Keratinocyte (primary cell): ENCODE measurements at regions not wholly inside any gene's neighbourhood (a gene's known extent, or its start where the extent isn't known, plus 50 kb on each side); places are given as distances from the start of the nearest gene placed in this dataset.

Experiments used
- DNase-seq: peaks from one replicate; pipeline ENCODE4 v3.0.0-alpha.2; 2011; ENCODE audit warnings: low read depth, missing footprints, low spot score
- FAIRE-seq: peaks from 2 replicates; lab custom pipeline; 2011; peaks lifted over from hg19 to GRCh38; lab: Jason Lieb, UNC
- H2AFZ ChIP-seq: 2 replicates; pipeline ENCODE4 v1.6.0; 2012; ENCODE audit warnings: low read length, control low read depth, inconsistent platforms; ENCODE audit not compliant: control insufficient read depth
- H3K27ac ChIP-seq: 2 replicates; pipeline ENCODE4 v1.5.1; 2011; ENCODE audit warnings: low read length; ENCODE audit not compliant: control insufficient read depth, insufficient read depth
- H3K27me3 ChIP-seq: 3 replicates; pipeline ENCODE4 v1.6.0; 2011; ENCODE audit warnings: low read length; ENCODE audit not compliant: control insufficient read depth, insufficient read depth; ENCODE audit errors: extremely low read depth
- H3K36me3 ChIP-seq, 2 experiments: 2 replicates in 1 of 2; 3 replicates in 1 of 2; pipeline ENCODE4 v1.5.1; 2011; ENCODE audit warnings: low read length in 2 of 2, mild to moderate bottlenecking in 1 of 2; ENCODE audit not compliant: control insufficient read depth in 2 of 2, insufficient read depth in 2 of 2; ENCODE audit errors: extremely low read depth in 1 of 2
- H3K4me1 ChIP-seq: 3 replicates; pipeline ENCODE4 v1.5.1; 2011; ENCODE audit warnings: low read length; ENCODE audit not compliant: control insufficient read depth, insufficient read depth; ENCODE audit errors: extremely low read depth
- H3K4me2 ChIP-seq: 3 replicates; pipeline ENCODE4 v1.6.0; 2011; ENCODE audit warnings: low read depth, low read length; ENCODE audit not compliant: control insufficient read depth, insufficient read depth; ENCODE audit errors: extremely low read depth
- H3K4me3 ChIP-seq, 3 experiments: fragments of 200-600 bp in 1 of 3; sonication (generic) in 1 of 3; 2 replicates in 2 of 3; 3 replicates in 1 of 3; pipeline ENCODE4 v1.5.1; 2011 to 2016; ENCODE audit warnings: low read length in 3 of 3, mild to moderate bottlenecking in 3 of 3, control low read depth in 2 of 3, inconsistent platforms in 1 of 3, low read depth in 1 of 3, mixed read lengths in 1 of 3, mixed run types in 1 of 3, moderate library complexity in 1 of 3; ENCODE audit not compliant: control insufficient read depth in 2 of 3, insufficient read depth in 2 of 3; ENCODE audit errors: extremely low read depth in 1 of 3
- H3K79me2 ChIP-seq: 2 replicates; pipeline ENCODE4 v1.6.0; 2012; ENCODE audit warnings: low read length; ENCODE audit not compliant: control insufficient read depth, insufficient read depth
- H3K9ac ChIP-seq: 3 replicates; pipeline ENCODE4 v1.6.0; 2011; ENCODE audit warnings: low read length; ENCODE audit not compliant: control insufficient read depth, insufficient read depth; ENCODE audit errors: extremely low read depth
- H3K9me1 ChIP-seq: 3 replicates; pipeline ENCODE4 v1.6.0; 2011; ENCODE audit warnings: low read length; ENCODE audit not compliant: control insufficient read depth, insufficient read depth; ENCODE audit errors: extremely low read depth
- H3K9me3 ChIP-seq: 2 replicates; pipeline ENCODE4 v1.5.1; 2012; ENCODE audit warnings: low read depth, low read length; ENCODE audit not compliant: control insufficient read depth
- H4K20me1 ChIP-seq: 3 replicates; pipeline ENCODE4 v1.6.0; 2011; ENCODE audit warnings: low read length; ENCODE audit not compliant: control insufficient read depth, insufficient read depth; ENCODE audit errors: extremely low read depth
- CTCF ChIP-seq, 3 experiments: IDR thresholded peaks in 1 of 3; conservative IDR thresholded peaks in 1 of 3; optimal IDR thresholded peaks in 1 of 3; 2 replicates in 2 of 3; 3 replicates in 1 of 3; pipeline versions ENCODE3 to v1.5.1; 2011; ENCODE audit warnings: low read length in 3 of 3, mild to moderate bottlenecking in 3 of 3, moderate library complexity in 2 of 3, control low read depth in 1 of 3, inconsistent platforms in 1 of 3; ENCODE audit not compliant: insufficient read depth in 2 of 3; ENCODE audit errors: extremely low read depth in 1 of 3
- EZH2 ChIP-seq: IDR thresholded peaks from one replicate; pipeline ENCODE4 v1.6.1; 2012; ENCODE audit warnings: inconsistent platforms, mild to moderate bottlenecking, low read length, moderate library complexity
- dilution Hi-C: fragments of 300-500 bp; cut with MboI; formaldehyde crosslinking; loops from one replicate; pipeline ENCODE4 v1.7.0; 2020; ENCODE audit warnings: low sequenced_read_pairs; ENCODE audit not compliant: extremely low pct_ligation_motif_present

GRCh38 chr18:39529358-39529757 is 1963.8 kb upstream of the CELF4 start:
- Histone ChIP-seq H3K9me1 (no peaks in the 10 kb centered on the region), H3K9ac (no peak overlapping the region), H2AFZ (no peak overlapping the region), H3K79me2 (no peaks in the 10 kb centered on the region), H3K4me1 (no peaks in the 10 kb centered on the region), H3K27ac (no peak overlapping the region), H3K27me3 (no peaks in the 10 kb centered on the region), H3K4me3 (no peak overlapping the region), H4K20me1 (no peaks in the 10 kb centered on the region), H3K36me3 (no peaks in the 10 kb centered on the region), H3K9me3 (no peaks in the 10 kb centered on the region), H3K4me2 (no peak overlapping the region)
- FAIRE-seq (no peak), DNase-seq (no peak)
- dilution Hi-C loops: no loop called here
- TF ChIP-seq CTCF (optimal IDR thresholded peaks at IDR 0.05 in 1 of 3, IDR thresholded peaks at IDR 0.05 in 1 of 3, conservative IDR thresholded peaks at IDR 0.05 in 1 of 3; ENCODE audit: extremely low read depth in 1 of 3, insufficient read depth in 2 of 3, low read length in 3 of 3) (no peak), EZH2 (no peak)

GRCh38 chr18:39527465-39527864 is 1961.9 kb upstream of the CELF4 start:
- Histone ChIP-seq H3K36me3 (no peaks in the 10 kb centered on the region), H3K4me3 (no peak overlapping the region), H4K20me1 (no peaks in the 10 kb centered on the region), H3K27ac (no peak overlapping the region), H3K79me2 (no peaks in the 10 kb centered on the region), H3K4me1 (no peaks in the 10 kb centered on the region), H3K9ac (no peak overlapping the region), H3K9me1 (no peaks in the 10 kb centered on the region), H2AFZ (no peak overlapping the region), H3K9me3 (no peaks in the 10 kb centered on the region), H3K4me2 (no peak overlapping the region), H3K27me3 (no peaks in the 10 kb centered on the region)
- no peak for TF ChIP-seq CTCF (optimal IDR thresholded peaks at IDR 0.05 in 1 of 3, IDR thresholded peaks at IDR 0.05 in 1 of 3, conservative IDR thresholded peaks at IDR 0.05 in 1 of 3; ENCODE audit: extremely low read depth in 1 of 3, insufficient read depth in 2 of 3, low read length in 3 of 3)
- no peak for TF ChIP-seq EZH2
- no peak for FAIRE-seq
- dilution Hi-C loops: no loop called here
- no peak for DNase-seq
